HG03103 (cell line): ENCODE measurements at regions not wholly inside any gene's neighbourhood (a gene's known extent, or its start where the extent isn't known, plus 50 kb on each side); places are given as distances from the start of the nearest gene placed in this dataset.

ENCODE experiments used
- ATAC-seq: cut with Tn5 transposase; IDR thresholded peaks from one replicate; pipeline ENCODE4 v1.9.1; 2021; ENCODE audit warnings: low read depth; ENCODE audit not compliant: unreplicated experiment

- no peak for ATAC-seq
These were observed 200.6 kb downstream of the JCAD start for GRCh38 chr10:29858702-29859267.

- ATAC-seq = no peak
These were observed 201.3 kb downstream of the JCAD start for GRCh38 chr10:29857843-29858701.

- ATAC-seq = no peak
These were observed 203.1 kb downstream of the JCAD start for GRCh38 chr10:29856295-29856694.

GRCh38 chr10:29853913-29854312, 205.5 kb downstream of the JCAD start:
- ATAC-seq = no peak

- ATAC-seq = no peak
These were observed 208.1 kb downstream of the JCAD start for GRCh38 chr10:29851241-29851640.

GRCh38 chr10:29850371-29850770, 209.0 kb downstream of the JCAD start:
- ATAC-seq = no peak

GRCh38 chr10:29849886-29850285, 209.5 kb downstream of the JCAD start:
- ATAC-seq = no peak

GRCh38 chr10:29849126-29849833, 210.1 kb downstream of the JCAD start:
- ATAC-seq = no peak

GRCh38 chr10:29846881-29847280, 212.1 kb upstream of the SVIL start:
- ATAC-seq = no peak

- ATAC-seq = no peak
These were observed 210.4 kb upstream of the SVIL start for GRCh38 chr10:29845166-29845565.

GRCh38 chr10:29843143-29843542, 208.4 kb upstream of the SVIL start:
- no peak for ATAC-seq

GRCh38 chr10:29841724-29842649, 207.2 kb upstream of the SVIL start:
- no peak for ATAC-seq

- ATAC-seq = no peak
These were observed 205.9 kb upstream of the SVIL start for GRCh38 chr10:29840516-29841276.

- no peak for ATAC-seq
These were observed 205.2 kb upstream of the SVIL start for GRCh38 chr10:29839826-29840515.

GRCh38 chr10:29838539-29838938, 203.8 kb upstream of the SVIL start:
- ATAC-seq = no peak

GRCh38 chr10:29837586-29837985, 202.8 kb upstream of the SVIL start:
- ATAC-seq = no peak

- ATAC-seq = no peak
These were observed 201.6 kb upstream of the SVIL start for GRCh38 chr10:29836396-29836795.

GRCh38 chr10:29835055-29835454, 200.3 kb upstream of the SVIL start:
- no peak for ATAC-seq
